NCI-H1694 (cell line): ENCODE measurements at regions not wholly inside any gene's neighbourhood (a gene's known extent, or its start where the extent isn't known, plus 50 kb on each side); places are given as distances from the start of the nearest gene placed in this dataset.
A peak's percentile ranks its signal among the peaks of the same experiment; 100 is the strongest.

Experiments
- DNase-seq: peaks from one replicate; lab custom pipeline; 2025; lab: John Stamatoyannopoulos, UW

DNA sequence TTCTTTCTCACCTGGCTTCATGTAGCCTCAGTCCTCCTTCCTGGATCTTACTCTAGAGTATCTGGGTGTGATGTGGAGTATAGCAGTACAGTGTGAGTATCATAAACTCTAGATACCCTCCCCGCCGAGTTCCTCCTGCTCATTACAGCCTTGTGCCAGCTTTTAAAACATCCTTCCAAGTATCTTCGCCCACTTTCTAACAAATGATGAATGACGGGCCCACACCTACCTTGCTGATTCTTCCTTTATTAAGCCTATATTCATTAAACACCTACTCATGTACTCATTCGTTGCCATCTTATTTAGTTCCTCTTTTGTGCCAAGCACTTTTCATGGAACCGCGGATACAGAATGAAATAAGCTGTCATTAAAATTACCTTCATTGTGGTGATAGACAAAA, 1585.3 kb upstream of the TENM3 start:
- no peak for DNase-seq

DNA sequence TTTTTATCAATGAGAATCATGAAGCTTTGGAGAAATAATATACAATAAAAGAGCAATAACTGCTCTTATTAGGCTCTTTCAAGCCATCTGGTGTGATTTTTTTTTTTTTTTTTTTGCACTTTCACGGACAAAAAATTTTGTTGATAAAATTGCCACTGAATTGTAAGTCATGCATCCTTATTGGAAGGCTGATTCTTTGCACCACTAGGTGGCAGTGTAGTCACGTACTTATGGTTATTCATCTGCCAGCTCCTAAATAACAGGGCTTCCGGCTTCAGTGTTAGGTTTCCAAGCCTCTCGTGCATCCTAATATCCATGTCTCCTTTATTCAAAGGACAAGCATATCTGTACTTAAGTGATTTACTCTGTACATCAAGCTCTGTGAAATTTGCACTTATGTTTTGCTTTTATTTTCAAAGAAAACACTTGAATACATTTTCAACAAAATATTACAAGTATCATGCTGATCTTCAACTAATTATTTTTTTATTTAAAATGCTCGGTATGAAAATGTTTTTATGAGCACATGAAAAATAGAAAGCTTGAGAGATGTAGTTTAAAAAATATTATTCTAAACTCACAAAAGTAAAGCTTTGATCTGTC, 1578.3 kb upstream of the TENM3 start:
- DNase-seq: peak; percentile 87

DNA sequence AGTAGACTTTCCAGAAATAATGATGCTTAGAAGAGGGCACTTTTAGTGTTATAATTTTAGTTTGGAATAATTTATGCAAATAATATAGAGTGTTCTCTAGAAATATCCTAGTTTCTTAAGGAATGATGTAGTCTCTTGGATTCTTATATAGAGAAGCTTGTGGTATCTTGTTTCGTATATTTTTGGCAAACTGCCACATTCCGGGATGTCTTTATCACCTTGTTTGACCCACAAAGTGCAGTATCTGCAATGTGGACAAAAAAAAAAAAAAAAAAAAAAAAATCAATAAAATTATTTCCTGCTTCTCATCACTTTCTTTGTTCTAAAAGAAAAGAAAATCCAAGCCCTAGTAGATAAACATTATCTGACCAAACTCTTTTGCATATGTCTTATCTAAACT, 1577.7 kb upstream of the TENM3 start:
- DNase-seq: no peak

DNA sequence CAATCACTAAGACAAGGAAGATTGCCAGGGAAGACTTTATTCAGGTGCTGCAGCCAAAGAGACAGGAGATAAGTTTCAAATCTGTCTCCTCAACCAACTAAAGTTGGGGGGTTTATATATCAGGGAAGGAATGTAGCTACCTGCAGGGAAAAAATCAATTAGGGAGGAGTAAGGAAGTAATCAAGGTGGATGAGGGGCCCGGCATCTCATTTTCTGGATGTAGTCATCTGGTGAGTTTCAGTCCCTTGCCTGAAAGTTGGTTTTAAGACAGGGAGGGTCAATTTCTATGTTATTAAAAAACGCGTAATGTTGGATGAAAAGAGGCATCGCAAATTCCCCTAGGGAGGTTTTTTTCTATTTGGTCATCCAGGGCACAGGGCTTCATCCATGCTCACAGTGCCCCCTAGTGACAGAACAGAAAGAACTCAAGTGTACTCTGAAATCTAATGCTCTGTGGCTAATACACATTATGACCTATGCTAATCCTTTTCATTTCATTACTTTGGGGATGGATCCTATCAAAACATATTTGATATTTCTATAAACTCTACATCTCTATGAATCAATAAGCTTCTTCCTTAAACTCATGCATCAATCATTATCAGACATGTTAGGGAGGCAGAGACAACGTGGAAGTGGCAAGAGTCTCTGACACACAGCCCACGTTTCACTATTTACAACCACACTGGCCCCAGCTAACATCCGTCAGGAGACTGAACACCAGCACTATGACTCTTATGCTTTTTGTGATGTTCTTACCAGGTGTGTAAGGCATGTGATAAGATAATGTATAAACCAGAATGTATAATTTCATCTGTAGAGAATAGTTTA, 1577.0 kb upstream of the TENM3 start:
- DNase-seq: no peak

DNA sequence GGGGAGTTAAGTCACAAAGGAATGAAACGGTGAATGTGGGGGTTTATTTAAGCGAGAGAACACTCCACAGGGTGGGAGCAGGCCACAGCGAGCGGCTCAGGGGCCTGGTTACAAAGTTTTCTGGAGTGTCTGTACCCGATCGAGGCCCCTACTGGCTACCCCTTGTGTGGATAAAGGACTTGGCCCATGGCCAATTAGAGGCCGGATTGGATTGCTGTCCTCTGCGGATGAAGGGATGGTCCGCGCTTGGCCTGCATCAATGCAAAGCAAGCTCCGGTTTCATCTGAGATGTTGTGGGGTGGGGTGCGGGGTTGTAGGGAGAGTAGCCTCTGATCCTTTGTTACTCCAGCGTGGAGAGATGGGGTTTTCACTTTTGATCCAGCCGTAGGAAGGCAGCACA, 1574.5 kb upstream of the TENM3 start:
- DNase-seq: no peak

DNA sequence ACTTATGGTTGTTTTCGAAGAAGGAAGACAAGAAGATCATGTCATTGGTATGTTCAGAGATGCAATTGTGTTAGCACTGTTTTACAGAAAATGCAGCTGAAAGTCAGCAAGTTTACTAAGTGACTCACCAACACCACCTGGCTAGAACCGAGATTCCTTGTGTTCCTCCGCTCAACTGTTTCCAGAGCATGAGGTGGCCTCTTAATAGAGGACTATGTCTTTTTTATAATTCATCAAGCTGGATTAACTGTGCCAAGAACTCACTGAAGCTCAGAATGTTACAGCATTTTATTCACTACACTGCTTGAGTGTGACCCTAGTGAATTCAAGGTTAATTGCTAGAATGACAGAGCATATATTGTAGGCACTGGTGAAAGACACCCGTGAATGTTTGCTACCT, 1573.5 kb upstream of the TENM3 start:
- no peak for DNase-seq

DNA sequence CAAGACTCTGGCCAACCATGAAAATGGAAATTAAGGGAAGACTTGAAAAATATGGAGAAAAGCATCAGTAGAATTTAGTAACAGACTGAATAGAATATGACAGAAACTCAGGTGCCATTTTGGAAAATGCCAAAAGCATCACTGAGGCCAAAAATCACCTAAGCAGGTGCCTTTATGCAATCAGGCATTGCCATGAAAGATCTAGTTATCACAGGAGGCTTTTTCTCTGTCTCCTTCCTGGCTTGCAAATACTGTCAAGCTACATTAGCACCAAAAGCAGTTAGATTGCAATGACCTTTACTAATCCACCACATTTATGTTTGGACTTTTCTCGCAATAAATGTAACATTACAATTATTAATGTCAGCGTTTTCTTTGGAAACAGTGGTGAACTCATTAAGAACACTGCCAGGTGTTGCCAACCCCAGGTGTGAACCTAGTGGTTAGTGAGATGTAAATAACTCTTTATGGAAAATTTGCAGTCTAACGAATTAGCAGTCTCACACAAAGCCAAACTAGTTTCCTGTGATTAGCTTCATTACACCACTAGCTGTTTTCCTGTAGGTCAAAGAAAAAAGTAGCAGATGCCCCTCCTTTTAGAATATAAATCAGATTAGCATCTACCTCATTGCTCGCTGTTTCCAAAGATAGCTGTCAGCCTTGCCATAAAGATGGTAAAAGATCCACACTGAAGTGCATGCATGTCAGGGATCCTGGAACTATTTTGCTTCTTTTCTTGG, 1568.4 kb upstream of the TENM3 start:
- no peak for DNase-seq

DNA sequence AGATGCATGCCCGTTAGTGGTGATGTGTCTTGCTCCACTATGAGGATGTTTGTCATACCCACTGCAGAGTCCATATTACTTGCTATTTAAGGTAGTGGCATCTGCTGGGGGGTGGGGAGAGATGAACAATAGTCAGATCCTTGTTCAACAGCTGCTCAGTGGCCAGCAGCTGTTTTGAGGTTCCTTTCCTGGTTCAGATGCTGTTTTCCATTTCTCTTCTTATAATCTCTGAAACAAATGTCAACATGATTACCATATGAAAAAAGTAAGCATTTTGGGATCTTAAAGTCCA, 1567.9 kb upstream of the TENM3 start:
- no peak for DNase-seq

DNA sequence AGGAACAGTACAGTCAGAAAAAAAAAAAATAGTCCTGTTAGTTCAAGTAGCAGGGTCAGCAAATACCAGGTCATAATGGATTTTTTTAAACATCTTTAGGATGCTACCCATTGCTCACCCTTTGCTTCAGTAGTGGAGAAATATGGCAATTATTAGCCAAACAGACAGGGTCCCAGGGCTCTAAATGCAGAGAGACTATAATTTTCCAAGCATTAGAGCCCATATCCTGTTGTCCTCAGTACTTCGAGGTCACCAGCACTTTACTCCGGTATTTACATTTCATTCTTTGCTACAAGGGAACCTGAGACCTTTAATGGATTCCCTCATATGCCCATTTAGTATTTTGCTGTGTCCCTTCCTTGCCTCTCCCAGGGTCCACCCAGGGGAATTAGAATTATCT, 1562.9 kb upstream of the TENM3 start:
- no peak for DNase-seq

DNA sequence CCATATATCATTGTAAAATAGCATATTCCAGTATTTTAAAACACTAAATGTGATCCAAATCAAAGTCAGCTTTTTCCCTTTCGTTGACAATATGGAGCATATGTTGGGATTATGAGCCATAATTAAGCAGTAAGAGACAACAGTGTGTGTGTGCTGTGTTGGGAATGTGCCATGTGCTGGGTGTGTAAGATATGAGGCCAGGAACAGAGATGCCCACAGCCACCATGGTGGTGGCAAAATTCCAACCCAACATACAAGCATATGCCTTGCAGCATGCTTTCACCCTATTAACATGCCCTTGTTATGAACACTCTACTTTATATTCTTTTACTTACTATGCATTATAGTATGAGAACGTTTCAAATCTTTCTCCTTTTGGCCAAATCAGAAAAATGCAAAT, 1560.4 kb upstream of the TENM3 start:
- DNase-seq: no peak

DNA sequence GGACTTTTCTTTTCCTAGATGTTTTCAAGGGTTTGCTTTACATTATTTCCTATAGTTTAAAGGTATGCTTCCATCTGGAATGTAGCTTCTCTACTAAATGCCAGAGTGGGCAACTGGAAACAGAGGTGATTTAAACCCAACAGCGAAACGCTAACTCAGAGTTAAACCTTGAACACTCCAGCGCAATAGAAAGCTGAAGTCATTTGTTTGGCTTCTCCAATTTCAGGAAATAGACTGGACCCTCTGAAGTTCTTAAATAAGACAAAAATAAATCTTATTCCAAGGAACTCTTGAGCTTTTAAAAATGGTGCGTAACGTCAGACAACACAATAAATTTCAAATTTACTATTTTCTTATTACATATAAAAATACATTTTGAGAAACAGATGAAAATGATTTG, 1560.0 kb upstream of the TENM3 start:
- no peak for DNase-seq

DNA sequence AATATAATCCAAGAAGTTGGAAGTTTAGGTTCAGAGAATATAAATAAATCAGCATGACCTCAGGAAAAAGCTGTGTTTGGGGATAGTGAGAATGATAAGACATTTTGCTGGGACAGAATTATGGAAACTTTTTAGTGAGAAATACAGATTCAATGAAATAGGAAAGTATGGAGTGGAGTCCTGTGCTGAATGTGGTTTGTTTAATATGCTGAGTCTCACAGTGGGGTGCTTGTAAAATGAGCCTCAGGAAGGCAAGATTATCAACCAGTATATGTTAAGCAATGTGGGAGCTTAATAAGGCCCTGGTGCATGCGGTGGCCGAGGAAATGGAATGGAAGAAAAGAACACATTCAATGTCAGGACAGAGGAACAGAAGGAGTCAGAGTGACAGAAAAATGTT, 1554.7 kb upstream of the TENM3 start:
- DNase-seq: no peak

DNA sequence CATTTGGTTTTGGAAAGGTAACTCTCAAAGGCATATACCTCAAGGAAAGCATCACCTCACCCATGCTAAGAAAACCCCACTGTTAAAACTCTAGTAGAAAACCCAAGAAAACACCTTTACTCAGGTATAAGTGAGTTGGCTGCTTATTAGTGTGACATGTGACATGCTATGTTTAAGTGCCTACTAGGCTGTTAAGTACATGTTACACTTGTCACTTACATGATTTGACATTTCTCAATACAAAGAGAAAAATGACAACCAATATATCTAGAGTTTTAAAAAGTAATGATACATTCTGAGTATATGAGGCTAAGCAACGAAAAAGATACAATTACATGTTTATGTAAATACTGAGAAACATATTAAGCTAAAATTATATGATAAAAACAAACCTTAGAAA, 1548.3 kb upstream of the TENM3 start:
- no peak for DNase-seq

DNA sequence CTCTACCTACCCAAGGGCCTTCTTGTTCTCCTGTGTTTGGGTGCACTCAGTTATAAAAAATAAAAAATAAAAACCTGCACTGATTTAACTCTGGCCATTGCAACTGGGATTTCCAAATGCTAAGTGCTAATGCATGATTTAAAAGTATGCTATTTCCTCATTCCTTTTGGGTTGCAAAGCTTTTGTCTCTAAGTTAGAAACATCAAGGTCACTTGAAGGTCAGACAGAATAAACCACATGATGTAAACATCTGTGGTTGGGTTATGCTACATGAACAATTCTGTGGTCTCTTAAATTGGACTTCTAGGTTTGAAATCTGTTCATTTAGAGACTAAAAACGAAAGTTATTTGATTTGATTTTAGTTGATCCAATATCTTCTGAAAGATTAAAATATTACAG, 1547.4 kb upstream of the TENM3 start:
- no peak for DNase-seq

DNA sequence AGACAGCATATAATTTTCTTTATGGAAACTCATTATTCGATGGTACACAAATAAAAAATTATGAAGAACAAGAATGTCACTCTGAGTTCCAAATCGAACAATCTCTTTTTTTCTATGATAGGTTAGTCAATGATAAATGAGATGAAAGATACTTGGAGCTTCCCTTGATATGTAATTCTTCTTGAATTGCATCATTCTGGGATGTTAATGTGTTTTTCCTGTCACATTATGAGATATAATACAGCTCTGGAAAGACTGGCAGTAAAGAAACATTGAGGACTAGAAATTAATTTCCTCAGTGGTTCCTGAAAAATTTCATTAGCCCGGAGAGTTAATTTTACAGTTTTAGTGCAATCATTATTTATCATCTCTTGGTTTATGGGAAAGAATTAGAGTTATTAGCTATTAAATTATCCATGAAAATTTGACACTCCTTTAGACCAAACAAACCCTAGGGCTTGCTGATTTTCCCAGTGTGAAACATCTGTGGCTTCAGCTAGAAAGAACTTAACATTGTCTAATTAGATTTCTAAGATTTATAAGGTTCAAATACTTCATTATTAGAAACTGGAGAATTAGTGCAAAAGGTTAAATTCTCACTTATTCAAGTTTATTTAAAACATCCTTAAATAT, 1546.6 kb upstream of the TENM3 start:
- no peak for DNase-seq

DNA sequence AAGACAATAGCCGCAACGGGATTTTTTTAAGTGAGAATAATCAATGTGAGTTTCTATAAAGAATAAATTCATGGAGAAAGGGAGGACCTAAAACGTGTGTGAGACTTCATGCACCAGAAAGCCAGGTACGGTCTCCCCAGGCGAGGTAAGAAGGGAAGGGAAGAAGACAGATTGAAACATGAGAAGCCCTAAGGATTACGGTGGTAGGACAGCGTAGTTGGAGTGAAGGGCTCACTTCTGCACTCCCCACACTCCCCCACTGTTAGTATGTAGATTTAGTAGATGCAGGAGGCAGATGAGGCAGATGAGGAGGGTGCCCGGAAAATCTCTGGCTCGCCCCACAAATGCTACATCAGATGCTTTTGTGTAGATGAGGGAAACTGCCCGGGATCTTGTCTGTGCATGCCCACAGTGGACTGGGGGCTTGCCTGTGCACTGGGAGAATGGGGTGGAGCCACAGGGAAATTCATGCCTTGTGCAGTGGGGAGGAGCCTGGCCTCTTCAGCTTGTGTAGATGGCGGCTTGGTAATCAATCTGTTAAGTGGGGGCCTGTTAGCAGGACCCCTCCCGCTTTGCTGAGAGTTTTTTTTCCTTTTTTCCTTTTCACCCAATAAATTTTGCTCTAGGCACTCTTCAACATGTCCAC, 1544.5 kb upstream of the TENM3 start:
- no peak for DNase-seq

DNA sequence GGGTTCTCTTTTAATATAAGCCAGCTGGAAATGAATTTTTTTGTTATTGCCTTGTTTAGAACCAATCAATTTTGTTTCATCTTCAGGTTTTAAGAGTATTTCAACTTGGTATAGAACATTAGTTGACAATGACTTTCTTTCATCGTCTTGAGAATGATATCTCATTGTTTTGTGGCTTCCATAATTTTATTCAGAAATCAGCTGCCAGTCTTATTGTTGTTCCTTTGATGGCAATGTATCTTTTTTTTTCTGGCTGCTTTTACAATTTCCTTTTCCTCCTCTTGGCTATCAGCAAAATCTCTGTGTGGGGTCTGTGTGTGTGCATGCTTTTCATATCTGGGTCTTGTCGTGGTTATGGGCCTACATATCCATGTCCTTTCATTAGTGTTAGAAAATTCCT, 1536.4 kb upstream of the TENM3 start:
- no peak for DNase-seq

DNA sequence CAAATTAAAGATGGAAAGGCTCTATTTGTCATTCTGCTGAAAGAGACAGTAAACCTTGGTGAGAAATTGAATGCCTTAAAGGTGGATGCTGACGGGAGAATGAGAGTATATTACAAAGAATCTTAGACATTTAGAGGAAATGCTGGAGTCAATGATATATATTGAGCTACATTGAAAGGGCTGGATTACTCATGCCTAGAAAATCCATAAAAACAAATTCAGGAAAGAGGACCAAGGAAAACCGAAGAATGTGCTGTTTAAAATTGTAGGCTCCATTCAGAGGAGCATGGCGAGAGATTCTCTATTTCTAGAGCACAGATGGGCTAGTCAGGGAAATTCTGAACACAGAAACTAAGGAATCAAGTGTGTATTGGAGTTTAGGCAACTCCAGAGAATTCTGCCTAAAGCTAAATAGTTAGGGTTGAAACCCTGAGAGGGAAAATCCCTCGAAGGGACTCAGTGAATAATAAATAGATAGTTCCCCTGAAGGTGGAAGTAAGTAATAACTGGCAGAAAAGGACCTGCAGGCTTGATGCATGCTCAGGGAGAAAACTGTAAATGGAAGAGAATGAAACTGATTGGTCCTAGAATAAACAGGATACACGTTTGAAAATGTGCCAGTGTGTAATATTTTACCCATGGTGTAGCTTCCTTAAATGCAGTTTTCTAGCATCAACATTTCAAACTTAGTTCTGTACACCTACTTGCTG, 1532.4 kb upstream of the TENM3 start:
- DNase-seq: no peak

DNA sequence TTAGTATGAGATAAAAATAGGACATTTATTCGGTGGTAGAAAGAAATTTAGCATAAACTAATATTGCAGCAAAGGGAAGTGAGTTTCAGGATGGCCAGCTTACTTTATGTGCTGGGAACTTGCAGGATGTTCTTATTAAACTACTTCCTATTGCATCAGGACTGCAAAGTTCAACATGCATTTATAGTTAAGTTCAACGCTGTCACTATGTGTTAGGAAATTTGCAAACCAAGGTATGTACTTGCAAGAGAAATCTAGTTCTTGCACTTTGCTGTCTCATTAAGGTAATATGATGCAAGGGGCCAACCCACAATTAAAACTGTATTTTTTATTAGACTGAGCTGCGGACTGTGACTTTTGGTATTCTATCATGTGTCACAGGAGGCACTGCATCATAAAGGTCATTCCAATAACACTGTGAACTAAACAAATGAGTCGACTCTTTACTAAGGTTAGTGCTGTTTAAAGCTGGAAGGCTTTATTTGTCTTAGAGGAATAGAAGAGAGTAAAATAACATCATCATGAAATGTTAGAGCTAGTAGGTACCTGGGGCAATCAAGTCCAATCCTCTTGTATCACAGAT, 1525.7 kb upstream of the TENM3 start:
- DNase-seq: no peak

DNA sequence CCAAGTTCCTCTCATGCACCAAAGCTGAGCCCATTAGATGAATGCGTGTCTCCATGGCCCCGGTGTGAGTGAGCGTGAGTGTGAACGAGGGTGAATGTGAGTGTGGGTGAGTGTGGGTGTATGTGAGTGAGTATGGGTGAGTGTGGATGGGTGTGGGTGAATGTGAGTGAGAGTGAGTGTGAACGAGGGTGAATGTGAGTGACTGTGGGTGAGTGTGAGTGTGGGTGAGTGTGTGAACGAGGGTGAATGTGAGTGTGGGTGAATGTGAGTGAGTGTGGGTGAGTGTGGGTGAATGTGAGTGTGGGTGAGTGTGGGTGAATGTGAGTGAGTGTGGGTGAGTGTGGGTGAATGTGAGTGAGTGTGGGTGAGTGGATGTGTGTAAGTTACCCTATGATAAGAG, 1521.8 kb upstream of the TENM3 start:
- DNase-seq: no peak

DNA sequence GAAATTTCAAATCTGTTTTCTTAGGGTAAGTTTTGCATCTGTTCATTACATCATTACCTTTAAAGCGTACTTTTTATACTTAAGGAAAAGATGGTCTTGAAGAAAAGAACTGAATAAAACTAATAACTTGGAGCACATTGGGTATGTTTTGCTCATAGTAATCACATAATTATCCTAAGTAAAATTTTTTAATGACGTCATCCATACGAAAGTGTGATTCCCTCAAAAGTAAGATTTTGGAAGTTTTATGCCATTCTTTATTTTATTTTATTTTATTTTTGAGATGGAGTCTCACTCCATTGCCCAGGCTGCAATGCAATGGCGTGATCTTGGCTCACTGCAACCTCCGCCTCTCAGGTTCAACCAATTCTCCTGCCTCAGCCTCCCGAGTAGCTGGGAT, 1516.6 kb upstream of the TENM3 start:
- DNase-seq: no peak

DNA sequence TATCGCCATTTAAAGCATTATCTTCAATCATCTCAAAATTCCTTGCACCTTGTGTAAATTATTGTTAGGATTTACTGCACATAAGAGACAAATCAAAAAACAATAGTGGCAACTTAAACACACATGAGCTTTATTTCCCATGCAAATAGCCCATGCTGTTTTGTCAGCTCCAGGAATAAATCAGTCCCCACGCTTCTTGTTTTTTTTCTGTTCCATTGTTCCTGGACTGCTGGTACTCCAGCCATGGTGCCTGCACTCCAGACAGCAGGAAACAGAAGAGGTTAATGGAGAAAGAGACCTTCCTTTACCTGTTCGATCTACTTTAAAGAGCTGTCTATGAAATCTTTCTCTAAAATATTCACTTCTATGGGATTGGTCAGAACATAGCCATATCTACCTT, 1515.7 kb upstream of the TENM3 start:
- no peak for DNase-seq
